IMR-90 (cell line): ENCODE measurements at regions not wholly inside any gene's neighbourhood (a gene's known extent, or its start where the extent isn't known, plus 50 kb on each side); places are given as distances from the start of the nearest gene placed in this dataset.

Source experiments
- ATAC-seq: fragments of 200-7000 bp; cut with Tn5 transposase; 2 replicates; pipeline ENCODE4 v1.9.1; 2020; ENCODE audit warnings: low read depth, mild to moderate bottlenecking, moderate library complexity
- BruUV-seq: library from RNA; stranded (reverse); fragments of 400-500 nt; replicated peaks from 2 replicates; lab custom pipeline; 2021; lab: Mats Ljungman, UMichigan
- CTCF ChIA-PET: fragments of 300-600 bp; formaldehyde crosslinking; extraction: SDS; loops from one replicate; lab custom pipeline; 2021; ENCODE audit warnings: antibody characterized with exemption; lab: Yijun Ruan, JAX
- POLR2A ChIA-PET: fragments of 300-600 bp; sonication (Branson Sonifier 250); formaldehyde crosslinking; loops from one replicate; lab custom pipeline; 2022; ENCODE audit warnings: antibody characterized with exemption; ENCODE audit not compliant: unreplicated experiment; lab: Charles Lee
- DNase-seq: peaks from one replicate; pipeline ENCODE4 v3.0.0; 2013
- H2AFZ ChIP-seq: replicated peaks from 2 replicates; pipeline ENCODE3; 2013; ENCODE audit warnings: low read length, mild to moderate bottlenecking; ENCODE audit not compliant: poor library complexity
- H2AK5ac ChIP-seq: 2 replicates; pipeline ENCODE4 v1.6.1; 2013; ENCODE audit warnings: low read depth, low read length, inconsistent platforms
- H2AK9ac ChIP-seq: replicated peaks from 2 replicates; pipeline ENCODE3; 2013; ENCODE audit warnings: mild to moderate bottlenecking, low read depth, low read length, moderate library complexity; ENCODE audit not compliant: poor library complexity
- H2BK120ac ChIP-seq: 2 replicates; pipeline ENCODE4 v1.6.1; 2013; ENCODE audit warnings: low read depth, low read length, inconsistent platforms
- H2BK15ac ChIP-seq: 3 replicates; pipeline ENCODE4 v1.6.1; 2013; ENCODE audit warnings: low read depth, low read length, inconsistent platforms
- H2BK20ac ChIP-seq: 2 replicates; pipeline ENCODE4 v1.6.1; 2013; ENCODE audit warnings: low read depth, mild to moderate bottlenecking, inconsistent platforms, low read length, moderate library complexity
- H2BK5ac ChIP-seq: 2 replicates; pipeline ENCODE4 v1.6.1; 2013; ENCODE audit warnings: mild to moderate bottlenecking, low read depth, low read length, inconsistent platforms; ENCODE audit not compliant: poor library complexity, severe bottlenecking
- H3K14ac ChIP-seq: replicated peaks from 2 replicates; pipeline ENCODE4 v1.6.1; 2013; ENCODE audit warnings: low read depth, low read length, inconsistent platforms
- H3K18ac ChIP-seq: 2 replicates; pipeline ENCODE4 v1.6.1; 2013; ENCODE audit warnings: low read depth, low read length, control low read depth
- H3K23ac ChIP-seq: 2 replicates; pipeline ENCODE4 v1.6.1; 2013; ENCODE audit warnings: low read depth, low read length, inconsistent platforms
- H3K27ac ChIP-seq: 2 replicates; pipeline ENCODE4 v1.5.1; 2013; ENCODE audit warnings: mild to moderate bottlenecking, control low read depth, low read length; ENCODE audit not compliant: insufficient read depth
- H3K27me3 ChIP-seq: 2 replicates; pipeline ENCODE4 v1.6.1; 2013; ENCODE audit warnings: low read length; ENCODE audit not compliant: control insufficient read depth, insufficient read depth
- H3K36me3 ChIP-seq: 2 replicates; pipeline ENCODE4 v1.6.1; 2013; ENCODE audit warnings: low read length, mixed read lengths; ENCODE audit not compliant: control insufficient read depth, insufficient read depth
- H3K4ac ChIP-seq: 2 replicates; pipeline ENCODE4 v1.6.1; 2013; ENCODE audit warnings: low read depth, low read length, inconsistent platforms
- H3K4me1 ChIP-seq: 2 replicates; pipeline ENCODE4 v1.6.1; 2013; ENCODE audit warnings: low read length, mixed read lengths; ENCODE audit not compliant: control insufficient read depth, insufficient read depth
- H3K4me2 ChIP-seq: 2 replicates; pipeline ENCODE4 v1.6.1; 2013; ENCODE audit warnings: low read depth, mild to moderate bottlenecking, control low read depth, low read length, moderate library complexity
- H3K4me3 ChIP-seq: 2 replicates; pipeline ENCODE4 v1.5.1; 2013; ENCODE audit warnings: low read depth, mild to moderate bottlenecking, control low read depth, low read length, moderate library complexity; ENCODE audit not compliant: insufficient read depth
- H3K56ac ChIP-seq: 2 replicates; pipeline ENCODE4 v1.6.1; 2013; ENCODE audit warnings: low read length, inconsistent platforms; ENCODE audit not compliant: insufficient read depth; ENCODE audit errors: extremely low read depth
- H3K79me1 ChIP-seq, 2 experiments: 2 replicates each; pipeline ENCODE4 v1.6.1; 2013; ENCODE audit warnings: low read length in 2 of 2, inconsistent platforms in 1 of 2, low read depth in 1 of 2
- H3K9ac ChIP-seq: 2 replicates; pipeline ENCODE4 v1.6.1; 2013; ENCODE audit warnings: low read depth, low read length, control low read depth
- H3K9me1 ChIP-seq: 2 replicates; pipeline ENCODE4 v1.6.1; 2013; ENCODE audit warnings: low read length, inconsistent platforms; ENCODE audit not compliant: insufficient read depth
- H3K9me3 ChIP-seq: 2 replicates; pipeline ENCODE4 v1.6.1; 2013; ENCODE audit warnings: low read length; ENCODE audit not compliant: control insufficient read depth, insufficient read depth
- H4K20me1 ChIP-seq: 2 replicates; pipeline ENCODE4 v1.6.1; 2013; ENCODE audit warnings: low read length, inconsistent platforms; ENCODE audit not compliant: insufficient read depth
- H4K5ac ChIP-seq: 2 replicates; pipeline ENCODE4 v1.6.1; 2013; ENCODE audit warnings: mild to moderate bottlenecking, low read depth, low read length, control low read depth
- H4K8ac ChIP-seq, 2 experiments: 2 replicates each; pipeline ENCODE4 v1.6.1; 2013; ENCODE audit warnings: low read depth in 2 of 2, low read length in 2 of 2, control low read depth in 1 of 2, inconsistent platforms in 1 of 2
- H4K91ac ChIP-seq: 2 replicates; pipeline ENCODE4 v1.6.1; 2013; ENCODE audit warnings: low read depth, low read length, inconsistent platforms; ENCODE audit not compliant: insufficient read depth
- BHLHE40 ChIP-seq: fragments of 150-350 bp; IDR thresholded peaks from 2 replicates; pipeline ENCODE4 v1.6.1; 2016; ENCODE audit warnings: mild to moderate bottlenecking, low read depth, low read length
- CEBPB ChIP-seq: IDR thresholded peaks from 2 replicates; pipeline ENCODE4 v1.6.1; 2012; ENCODE audit warnings: low read depth, low read length, improper control_type of control experiment
- CHD1 ChIP-seq: IDR thresholded peaks from 2 replicates; pipeline ENCODE4 v1.6.1; 2012; ENCODE audit warnings: low read depth, low read length, improper control_type of control experiment
- CTCF ChIP-seq: conservative IDR thresholded peaks from 2 replicates; pipeline ENCODE4 v1.5.1; 2012; ENCODE audit warnings: mild to moderate bottlenecking, low read depth, low read length, improper control_type of control experiment
- ELK1 ChIP-seq: fragments of 150-350 bp; IDR thresholded peaks from 2 replicates; pipeline ENCODE4 v1.6.1; 2016; ENCODE audit warnings: low read depth, mild to moderate bottlenecking, low read length, moderate library complexity, borderline replicate concordance
- FOS ChIP-seq: fragments of 150-350 bp; IDR thresholded peaks from 2 replicates; pipeline ENCODE4 v1.6.1; 2016; ENCODE audit warnings: low read depth, low read length
- MAFK ChIP-seq: IDR thresholded peaks from 2 replicates; pipeline ENCODE4 v1.6.1; 2012; ENCODE audit warnings: low read depth, low read length, improper control_type of control experiment
- MAZ ChIP-seq: IDR thresholded peaks from 2 replicates; pipeline ENCODE4 v1.6.1; 2012; ENCODE audit warnings: low read depth, mild to moderate bottlenecking, low read length, improper control_type of control experiment, moderate library complexity, borderline replicate concordance
- MXI1 ChIP-seq: IDR thresholded peaks from 2 replicates; pipeline ENCODE4 v1.6.1; 2012; ENCODE audit warnings: low read depth, mild to moderate bottlenecking, low read length, moderate library complexity, borderline replicate concordance
- NFE2L2 ChIP-seq: fragments of 150-350 bp; IDR thresholded peaks from 2 replicates; pipeline ENCODE4 v1.6.1; 2016; ENCODE audit warnings: low read depth, mild to moderate bottlenecking, low read length
- POLR2A ChIP-seq: IDR thresholded peaks from 2 replicates; pipeline ENCODE4 v1.6.1; 2012; ENCODE audit warnings: mild to moderate bottlenecking, low read depth, low read length
- RAD21 ChIP-seq: IDR thresholded peaks from 2 replicates; pipeline ENCODE4 v1.6.1; 2012; ENCODE audit warnings: low read length, improper control_type of control experiment
- RCOR1 ChIP-seq: IDR thresholded peaks from 2 replicates; pipeline ENCODE4 v1.6.1; 2012; ENCODE audit warnings: mild to moderate bottlenecking, low read length, improper control_type of control experiment; ENCODE audit not compliant: insufficient replicate concordance
- RFX5 ChIP-seq: IDR thresholded peaks from 2 replicates; pipeline ENCODE4 v1.8.0; 2012; ENCODE audit warnings: low read depth, mild to moderate bottlenecking, low read length, moderate library complexity
- SMC3 ChIP-seq: fragments of 150-350 bp; IDR thresholded peaks from 2 replicates; pipeline ENCODE4 v1.6.1; 2016; ENCODE audit warnings: low read depth, mild to moderate bottlenecking, antibody characterized with exemption, low read length, moderate library complexity
- USF2 ChIP-seq: fragments of 150-350 bp; IDR thresholded peaks from 2 replicates; pipeline ENCODE4 v1.6.1; 2017; ENCODE audit warnings: mild to moderate bottlenecking, antibody characterized with exemption, low read length, low read depth
- WGBS, 2 experiments: methylation state at CpG; one replicate each; pipeline versions ENCODE4 v1.1.5 to v1.1.7; 2013; ENCODE audit warnings: missing lambda C conversion rate in 2 of 2; ENCODE audit not compliant: insufficient read length in 1 of 2; ENCODE audit errors: extremely low coverage in 2 of 2; 5-methylcytosine and 5-hydroxymethylcytosine counted together
- dilution Hi-C: fragments of 300-500 bp; cut with HindIII; formaldehyde crosslinking; loops from one replicate; pipeline ENCODE4 v1.14.3; 2018; ENCODE audit warnings: low sequenced_read_pairs; ENCODE audit not compliant: unreplicated experiment
- in situ Hi-C: fragments of 300-500 bp; cut with MboI; formaldehyde crosslinking; loops from 3 replicates; pipeline ENCODE4 v1.14.3; 2019; ENCODE audit warnings: low sequenced_read_pairs, inconsistent platforms, mixed read lengths
- intact Hi-C: fragments of 100-400 bp; cut with micrococcal nuclease; formaldehyde crosslinking; loops from 2 replicates; pipeline ENCODE4 v1.10.0; 2022

- Histone ChIP-seq H3K4ac (no peak overlapping the region), H3K27me3 (no peaks in the 10 kb centered on the region), H2BK15ac (no peak overlapping the region), H3K36me3 (no peaks in the 10 kb centered on the region), H4K91ac (no peak overlapping the region), H4K5ac (no peak overlapping the region), H2AK5ac (no peak overlapping the region), H4K8ac (no peak overlapping the region), H3K4me2 (no peak overlapping the region), H2AK9ac (no peak overlapping the region), H3K4me1 (no peaks in the 10 kb centered on the region; the same call in 1 of the 2 replicates), H3K9me3 (no peaks in the 10 kb centered on the region), H2BK5ac (no peak overlapping the region), H3K18ac (no peak overlapping the region), H2BK120ac (no peak overlapping the region), H3K56ac (no peak overlapping the region), H3K9me1 (no peaks in the 10 kb centered on the region), H3K79me1 (no peaks in the 10 kb centered on the region), H4K20me1 (no peaks in the 10 kb centered on the region), H3K9ac (no peak overlapping the region), H3K4me3 (no peak overlapping the region), H3K23ac (no peak overlapping the region), H2AFZ (no peak overlapping the region), H2BK20ac (no peak overlapping the region), H3K27ac (no peak overlapping the region), H3K14ac (no peak overlapping the region)
- BruUV-seq = no TSS peak
- intact Hi-C loops = no loop called here
- ATAC-seq = no peak
- CTCF ChIA-PET = interaction anchor here (0.7 kb wide), 1 partner anchor 8 kb away, joined by 3 read pairs; no protein-coding TSS in a partner anchor
- DNase-seq = no peak
- dilution Hi-C loops = no loop called here
- POLR2A ChIA-PET = no interaction called here
- no peak for TF ChIP-seq BHLHE40
- no peak for TF ChIP-seq SMC3
- no peak for TF ChIP-seq CTCF
- no peak for TF ChIP-seq MAZ
- TF ChIP-seq NFE2L2 = no peak
- no peak for TF ChIP-seq RAD21
- no peak for TF ChIP-seq FOS
- TF ChIP-seq CEBPB = no peak
- no peak for TF ChIP-seq MAFK
- TF ChIP-seq USF2 = no peak
- no peak for TF ChIP-seq RCOR1
- no peak for TF ChIP-seq MXI1
- TF ChIP-seq RFX5 = no peak
- no peak for TF ChIP-seq POLR2A
- TF ChIP-seq ELK1 = no peak
- no peak for TF ChIP-seq CHD1
- WGBS, 2 experiments = 100% methylated on average over 2 of the region's 2 CpGs; no CpG with 5 or more reads in 1 of the 2 experiments
- in situ Hi-C loops = no loop called here
These were observed 188.4 kb downstream of the SATB1 start for GRCh38 chr3:18236726-18237125.
